HCT116 (cell line): ENCODE measurements at regions not wholly inside any gene's neighbourhood (a gene's known extent, or its start where the extent isn't known, plus 50 kb on each side); places are given as distances from the start of the nearest gene placed in this dataset.

Experiments used
- ATAC-seq: fragments of 200-7000 bp; cut with Tn5 transposase; 2 replicates; pipeline ENCODE4 v1.9.1; 2020; ENCODE audit warnings: mild to moderate bottlenecking, moderate library complexity
- BruUV-seq: library from RNA; stranded (reverse); fragments of 400-500 nt; replicated peaks from 2 replicates; lab custom pipeline; 2021; lab: Mats Ljungman, UMichigan
- CTCF ChIA-PET: fragments of 300-600 bp; sonication (Branson Sonifier 250); formaldehyde crosslinking; loops from one replicate; lab custom pipeline; 2021; ENCODE audit warnings: antibody characterized with exemption; lab: Charles Lee
- POLR2A ChIA-PET: fragments of 300-600, 350-600 bp; sonication (Branson Sonifier 250); formaldehyde crosslinking; loops from one replicate; lab custom pipeline; 2021; ENCODE audit warnings: antibody characterized with exemption; lab: Charles Lee
- RAD21 ChIA-PET, 2 experiments: fragments of 300-600 bp; sonication (Branson Sonifier 250); formaldehyde crosslinking; loops; one replicate each; lab custom pipeline; 2023; ENCODE audit warnings: low total read pairs in 2 of 2; ENCODE audit not compliant: uncharacterized antibody in 2 of 2, unreplicated experiment in 2 of 2, low non-redundant PET in 1 of 2; lab: Charles Lee
- DNase-seq: peaks from one replicate; pipeline ENCODE4 v3.0.0-alpha.2; 2010; ENCODE audit warnings: low read depth, low spot score
- H2AFZ ChIP-seq: fragments of 200-600 bp; shearing (Covaris generic), sonication (generic); 2 replicates; pipeline ENCODE4 v1.6.1; 2017; ENCODE audit warnings: low read depth, mixed run types, mixed read lengths, antibody characterized with exemption, low read length; ENCODE audit not compliant: poor library complexity, severe bottlenecking
- H3K27ac ChIP-seq: 2 replicates; pipeline ENCODE4 v1.5.1; 2012; ENCODE audit warnings: low read depth, low read length
- H3K27me3 ChIP-seq: fragments of 200-600 bp; sonication (generic); 2 replicates; pipeline ENCODE4 v1.6.1; 2016; ENCODE audit warnings: mixed run types, low read length, mixed read lengths; ENCODE audit not compliant: insufficient read depth
- H3K36me3 ChIP-seq, 2 experiments: fragments of 200-500 bp in 1 of 2; fragments of 200-600 bp in 1 of 2; sonication (Bioruptor generic) in 1 of 2; sonication (generic) in 1 of 2; 2 replicates each; pipeline versions ENCODE4 v1.5.1 to v1.6.1; 2014 to 2016; ENCODE audit warnings: low read length in 2 of 2, inconsistent platforms in 1 of 2, mixed read lengths in 1 of 2, mixed run types in 1 of 2; ENCODE audit not compliant: insufficient read depth in 2 of 2, control insufficient read depth in 1 of 2
- H3K4me1 ChIP-seq, 2 experiments: fragments of 200-600 bp in 1 of 2; sonication (generic) in 1 of 2; 2 replicates each; pipeline versions ENCODE4 v1.5.1 to v1.6.1; 2012 to 2017; ENCODE audit warnings: low read length in 2 of 2, inconsistent platforms in 1 of 2, mild to moderate bottlenecking in 1 of 2, mixed read lengths in 1 of 2, mixed run types in 1 of 2, moderate library complexity in 1 of 2; ENCODE audit not compliant: insufficient read depth in 2 of 2, control insufficient read depth in 1 of 2
- H3K4me2 ChIP-seq: fragments of 200-600 bp; sonication (generic); 2 replicates; pipeline ENCODE4 v1.6.1; 2017; ENCODE audit warnings: mixed run types, low read length, mixed read lengths
- H3K4me3 ChIP-seq, 2 experiments: fragments of 200-600 bp in 1 of 2; sonication (generic) in 1 of 2; replicated peaks in 1 of 2; 2 replicates each; pipeline ENCODE4 v1.5.1; 2011 to 2016; ENCODE audit warnings: low read length in 2 of 2, control low read depth in 1 of 2, low read depth in 1 of 2, mild to moderate bottlenecking in 1 of 2, mixed read lengths in 1 of 2, mixed run types in 1 of 2
- H3K79me2 ChIP-seq: fragments of 200-600 bp; sonication (generic); 2 replicates; pipeline ENCODE4 v1.6.1; 2017; ENCODE audit warnings: mild to moderate bottlenecking, mixed run types, low read length, moderate library complexity, mixed read lengths; ENCODE audit not compliant: insufficient read depth
- H3K9ac ChIP-seq: fragments of 200-600 bp; sonication (generic); 2 replicates; pipeline ENCODE4 v1.6.1; 2016; ENCODE audit warnings: low read length, mixed read lengths
- H3K9me2 ChIP-seq: fragments of 200-600 bp; sonication (generic), shearing (Covaris generic); 2 replicates; pipeline ENCODE4 v1.6.1; 2017; ENCODE audit warnings: mixed run types, mild to moderate bottlenecking, moderate library complexity; ENCODE audit not compliant: insufficient read depth
- H3K9me3 ChIP-seq, 2 experiments: fragments of 200-500 bp in 1 of 2; fragments of 200-600 bp in 1 of 2; sonication (Bioruptor generic) in 1 of 2; sonication (generic) in 1 of 2; 2 replicates each; pipeline ENCODE4 v1.6.1; 2014 to 2017; ENCODE audit warnings: low read length in 2 of 2, mixed read lengths in 2 of 2, inconsistent platforms in 1 of 2, low read depth in 1 of 2, mild to moderate bottlenecking in 1 of 2, mixed run types in 1 of 2, moderate library complexity in 1 of 2; ENCODE audit not compliant: control insufficient read depth in 1 of 2, insufficient read depth in 1 of 2
- H4K20me1 ChIP-seq: fragments of 200-600 bp; sonication (generic), shearing (Covaris generic); 2 replicates; pipeline ENCODE4 v1.6.1; 2017; ENCODE audit warnings: mixed run types, mild to moderate bottlenecking, moderate library complexity; ENCODE audit not compliant: insufficient read depth
- CEBPB ChIP-seq: IDR thresholded peaks from 2 replicates; pipeline ENCODE4 v1.6.1; 2012; ENCODE audit warnings: low read depth
- CTCF ChIP-seq, 3 experiments: fragments of 200-600 bp in 1 of 3; sonication (generic) in 1 of 3; IDR thresholded peaks in 2 of 3; conservative IDR thresholded peaks in 1 of 3; 2 replicates each; pipeline ENCODE4 v1.5.1; 2012 to 2017; ENCODE audit warnings: low read depth in 2 of 3, low read length in 2 of 3, antibody characterized with exemption in 1 of 3, borderline replicate concordance in 1 of 3, control low read depth in 1 of 3, mild to moderate bottlenecking in 1 of 3, mixed read lengths in 1 of 3, mixed run types in 1 of 3, moderate library complexity in 1 of 3; ENCODE audit not compliant: insufficient read depth in 1 of 3
- EGR1 ChIP-seq: IDR thresholded peaks from 2 replicates; pipeline ENCODE4 v1.6.1; 2012; ENCODE audit warnings: low read depth
- ELF1 ChIP-seq: IDR thresholded peaks from 2 replicates; pipeline ENCODE4 v1.6.1; 2012; ENCODE audit warnings: low read depth, borderline replicate concordance
- EZH2 ChIP-seq: fragments of 200-600 bp; sonication (generic); IDR thresholded peaks from 2 replicates; pipeline ENCODE4 v1.6.1; 2017; ENCODE audit warnings: antibody characterized with exemption, mixed run types
- EZH2phosphoT487 ChIP-seq: fragments of 200-600 bp; IDR thresholded peaks from 2 replicates; pipeline ENCODE4 v1.6.1; 2018; ENCODE audit warnings: antibody characterized with exemption, borderline replicate concordance
- FOSL1 ChIP-seq: IDR thresholded peaks from 2 replicates; pipeline ENCODE4 v1.6.1; 2012; ENCODE audit warnings: low read depth
- JUND ChIP-seq: IDR thresholded peaks from 2 replicates; pipeline ENCODE4 v1.6.1; 2012
- POLR2A ChIP-seq: IDR thresholded peaks from 2 replicates; pipeline ENCODE4 v1.7.0; 2011; ENCODE audit warnings: borderline replicate concordance; ENCODE audit not compliant: insufficient read depth, insufficient read length; ENCODE audit errors: extremely low read depth
- POLR2AphosphoS5 ChIP-seq: IDR thresholded peaks from 2 replicates; pipeline ENCODE4 v1.6.1; 2011; ENCODE audit warnings: mild to moderate bottlenecking, low read depth, low read length, moderate library complexity
- RAD21 ChIP-seq: IDR thresholded peaks from 2 replicates; pipeline ENCODE4 v1.6.1; 2012; ENCODE audit warnings: low read depth, mild to moderate bottlenecking
- SIN3A ChIP-seq: IDR thresholded peaks from 2 replicates; pipeline ENCODE4 v1.6.1; 2012; ENCODE audit warnings: low read depth
- SP1 ChIP-seq: IDR thresholded peaks from 2 replicates; pipeline ENCODE4 v1.6.1; 2012; ENCODE audit warnings: low read depth
- SRF ChIP-seq: IDR thresholded peaks from 2 replicates; pipeline ENCODE4 v1.6.1; 2012; ENCODE audit warnings: low read depth
- TCF7L2 ChIP-seq: IDR thresholded peaks from 2 replicates; pipeline ENCODE4 v1.7.0; 2011; ENCODE audit warnings: borderline replicate concordance, inconsistent platforms; ENCODE audit not compliant: insufficient read depth, insufficient read length; ENCODE audit errors: extremely low read depth
- YY1 ChIP-seq: IDR thresholded peaks from 2 replicates; pipeline ENCODE4 v1.6.1; 2011; ENCODE audit warnings: low read length, low read depth, moderate library complexity, mild to moderate bottlenecking; ENCODE audit not compliant: insufficient replicate concordance; ENCODE audit errors: extremely low read depth
- ZBTB33 ChIP-seq: IDR thresholded peaks from 2 replicates; pipeline ENCODE4 v1.6.1; 2011; ENCODE audit warnings: mild to moderate bottlenecking, low read length, moderate library complexity; ENCODE audit not compliant: insufficient replicate concordance; ENCODE audit errors: extremely low read depth
- ZFX ChIP-seq: fragments of 450-650 bp; IDR thresholded peaks from 2 replicates; pipeline ENCODE4 v1.6.1; 2017
- intact Hi-C: fragments of 100-400 bp; cut with micrococcal nuclease; formaldehyde crosslinking; loops from 2 replicates; pipeline ENCODE4 v1.10.0; 2022
- TF ChIP-seq, protein P1 (sequence below): IDR thresholded peaks from 2 replicates; pipeline ENCODE4 v1.6.1; 2012
- TF ChIP-seq, protein P2 (sequence below): IDR thresholded peaks from 2 replicates; pipeline ENCODE4 v1.6.1; 2012

GRCh38 chr21:31479222-31479621 is 135.2 kb upstream of the TIAM1 start:
- Histone ChIP-seq H2AFZ (no peak overlapping the region), H4K20me1 (no peaks in the 10 kb centered on the region), H3K9me2 (no peaks in the 10 kb centered on the region), H3K36me3 (0 out of 4 replicates have a peak, but pooled peaks cover 0 to 3% of the 10 kb centered on the region in 2 experiments), H3K4me3 (no peak overlapping the region), H3K27ac (no peak overlapping the region), H3K27me3 (no peaks in the 10 kb centered on the region), H3K9me3 (peaks cover 0 to 7% of the 10 kb centered on the region in 2 experiments; a peak in 2 of 4 replicates), H3K4me2 (no peak overlapping the region), H3K9ac (no peak overlapping the region), H3K79me2 (no peaks in the 10 kb centered on the region; the same call in 1 of the 2 replicates), H3K4me1 (no peaks in the 10 kb centered on the region)
- ChIA-PET POLR2A (no interaction called here), CTCF (no interaction called here), RAD21 (no interaction called here)
- ATAC-seq (no peak), DNase-seq (no peak)
- intact Hi-C loops: no loop called here
- no peak for TF ChIP-seq RAD21
- no peak for TF ChIP-seq YY1
- TF ChIP-seq, protein P1, sequence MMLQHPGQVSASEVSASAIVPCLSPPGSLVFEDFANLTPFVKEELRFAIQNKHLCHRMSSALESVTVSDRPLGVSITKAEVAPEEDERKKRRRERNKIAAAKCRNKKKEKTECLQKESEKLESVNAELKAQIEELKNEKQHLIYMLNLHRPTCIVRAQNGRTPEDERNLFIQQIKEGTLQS: no peak
- no peak for TF ChIP-seq EZH2
- TF ChIP-seq POLR2A: no peak
- no peak for TF ChIP-seq EZH2phosphoT487
- TF ChIP-seq, protein P2, sequence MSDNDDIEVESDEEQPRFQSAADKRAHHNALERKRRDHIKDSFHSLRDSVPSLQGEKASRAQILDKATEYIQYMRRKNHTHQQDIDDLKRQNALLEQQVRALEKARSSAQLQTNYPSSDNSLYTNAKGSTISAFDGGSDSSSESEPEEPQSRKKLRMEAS: no peak
- TF ChIP-seq CEBPB: no peak
- TF ChIP-seq FOSL1: no peak
- TF ChIP-seq TCF7L2: no peak
- TF ChIP-seq EGR1: no peak
- no peak for TF ChIP-seq SIN3A
- no peak for TF ChIP-seq SP1
- no peak for TF ChIP-seq ZFX
- no peak for TF ChIP-seq JUND
- TF ChIP-seq POLR2AphosphoS5: no peak
- no peak for TF ChIP-seq CTCF (IDR thresholded peaks at IDR 0.05 in 2 of 3, conservative IDR thresholded peaks at IDR 0.05 in 1 of 3; ENCODE audit: borderline replicate concordance in 1 of 3, insufficient read depth in 1 of 3, low read depth in 2 of 3, low read length in 2 of 3)
- no peak for TF ChIP-seq ELF1
- no peak for TF ChIP-seq SRF
- no peak for TF ChIP-seq ZBTB33
- no TSS peak for BruUV-seq
